AG10803 (cell line): ENCODE measurements at regions not wholly inside any gene's neighbourhood (a gene's known extent, or its start where the extent isn't known, plus 50 kb on each side); places are given as distances from the start of the nearest gene placed in this dataset.
A peak's percentile ranks its signal among the peaks of the same experiment; 100 is the strongest.

Experiments used
- DNase-seq: peaks from one replicate; pipeline ENCODE4 v3.0.0; 2010; ENCODE audit warnings: low read depth
- H3K4me3 ChIP-seq: 2 replicates; pipeline ENCODE4 v1.5.1; 2011; ENCODE audit warnings: mild to moderate bottlenecking, low read length, control low read depth
- CTCF ChIP-seq: conservative IDR thresholded peaks from 2 replicates; pipeline ENCODE4 v1.5.1; 2011; ENCODE audit warnings: mild to moderate bottlenecking, low read length, control low read depth, inconsistent platforms

DNA sequence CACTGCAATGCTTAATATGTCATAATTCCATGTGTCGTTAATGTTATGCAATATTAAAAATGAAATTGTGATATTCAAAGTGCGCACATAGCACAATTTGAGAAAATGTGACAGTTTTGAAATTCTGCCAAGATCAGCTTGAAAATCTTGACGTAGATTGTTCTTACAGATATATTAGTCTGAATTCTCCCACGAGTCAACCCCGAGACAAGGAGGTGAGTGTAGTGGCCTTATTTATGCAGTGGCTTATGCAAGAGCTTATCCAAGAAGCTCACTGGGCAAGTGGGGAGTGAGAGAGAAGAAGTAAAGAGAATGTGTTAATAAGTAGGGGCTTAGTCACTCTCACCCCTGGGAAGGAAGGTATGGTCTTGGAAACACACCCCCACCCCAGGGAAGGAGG lies 286.1 kb upstream of the STS start:
- no peak overlapping the region for H3K4me3 ChIP-seq
- no peak for DNase-seq
- no peak for TF ChIP-seq CTCF

DNA sequence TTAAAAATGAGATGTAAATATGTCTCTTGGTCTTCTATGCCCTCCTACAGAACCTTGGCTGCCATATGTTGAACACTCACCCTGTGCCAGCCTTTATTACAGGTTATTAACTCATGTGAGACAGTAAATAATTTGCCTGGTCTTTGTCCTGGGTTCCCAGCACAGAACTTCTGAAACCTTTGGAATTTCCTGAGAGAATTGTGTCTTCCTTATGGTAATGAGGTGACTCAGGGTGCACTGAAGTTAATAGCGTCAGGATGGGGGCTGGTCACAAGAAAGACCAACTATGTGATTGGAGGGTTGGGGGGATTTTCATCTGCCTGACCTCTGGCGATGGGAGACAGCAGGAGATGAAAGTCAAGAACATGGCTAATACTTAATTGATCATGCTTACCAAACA lies 289.8 kb upstream of the STS start:
- DNase-seq, result no peak
- no peak overlapping the region for H3K4me3 ChIP-seq
- TF ChIP-seq CTCF, result no peak

DNA sequence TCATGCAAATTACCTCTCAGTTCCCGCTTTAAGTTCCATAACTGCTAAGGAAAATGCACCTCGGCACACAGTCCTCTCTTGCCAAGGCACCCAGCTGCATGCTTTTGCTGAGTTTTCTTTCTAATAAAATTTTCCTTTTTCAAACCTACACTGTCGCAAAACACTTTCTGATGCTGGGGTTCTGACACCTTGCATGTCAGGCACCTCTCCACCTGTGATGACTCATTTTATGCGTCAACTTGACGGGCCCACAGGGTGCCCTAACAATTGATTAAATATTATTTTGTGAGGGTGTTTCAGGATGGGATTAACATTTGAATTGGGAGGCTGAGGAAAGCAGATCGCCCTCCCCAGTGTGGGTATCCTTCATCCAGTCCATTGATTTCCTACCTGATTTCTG lies 291.0 kb upstream of the STS start:
- no peak for DNase-seq
- H3K4me3 ChIP-seq, result no peak overlapping the region
- no peak for TF ChIP-seq CTCF

DNA sequence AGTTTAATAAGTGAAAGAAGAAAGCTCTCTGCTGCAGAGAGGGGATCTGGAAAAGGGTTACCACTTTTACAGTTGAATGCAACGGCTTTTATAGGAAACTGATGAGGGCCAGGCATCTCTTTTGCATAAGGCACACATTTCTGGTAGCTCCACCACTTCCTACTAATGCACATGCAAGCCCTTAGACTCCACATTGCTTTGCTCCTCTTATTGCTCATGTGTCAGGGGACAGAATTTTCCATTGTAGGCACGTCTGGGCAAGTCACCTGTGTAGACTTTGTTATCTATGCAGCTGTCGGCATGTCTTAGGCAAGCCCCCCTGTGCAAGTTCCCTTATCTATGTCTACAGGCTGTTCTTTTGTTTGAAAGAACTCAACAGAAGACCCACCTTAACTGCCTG lies 294.6 kb upstream of the STS start:
- no peak for DNase-seq
- H3K4me3 ChIP-seq, result no peak overlapping the region
- no peak for TF ChIP-seq CTCF

- no peak for DNase-seq
- no peak overlapping the region for H3K4me3 ChIP-seq
- TF ChIP-seq CTCF, result no peak
These were observed 295.4 kb upstream of the STS start for GRCh38 chrX:6852121-6852520.

- no peak for DNase-seq
- no peak overlapping the region for H3K4me3 ChIP-seq
- TF ChIP-seq CTCF, result no peak
These were observed 296.4 kb upstream of the STS start for GRCh38 chrX:6851140-6851539.

GRCh38 chrX:6849716-6850414 lies 297.6 kb upstream of the STS start:
- no peak for TF ChIP-seq CTCF
- H3K4me3 ChIP-seq, result no peak overlapping the region
- DNase-seq, result peak; percentile 5
